ENCODE measurements at regions not wholly inside any gene's neighbourhood (a gene's known extent, or its start where the extent isn't known, plus 50 kb on each side); places are given as distances from the start of the nearest gene placed in this dataset.
A peak's percentile ranks its signal among the peaks of the same experiment; 100 is the strongest.
"Not testable (repeated sequence)": the region's sequence is repeated elsewhere in the genome, so short reads cannot be mapped to it uniquely, and the experiment has no call there.

- H3K4me3 ChIP-seq (ENCODE audit: low read length), result no peak overlapping the region
- 0 out of 2 replicates have a peak, but pooled peaks cover 4% of the 10 kb centered on the region for H4K20me1 ChIP-seq (ENCODE audit: insufficient read depth, low read depth, low read length)
- no peak overlapping the region for H3K4me2 ChIP-seq (ENCODE audit: low read depth, low read length, poor library complexity, severe bottlenecking)
- no peaks in the 10 kb centered on the region for H3K36me3 ChIP-seq (ENCODE audit: insufficient read depth, low read length)
- no peaks in the 10 kb centered on the region for H3K27me3 ChIP-seq (ENCODE audit: low read length)
- H2AFZ ChIP-seq (ENCODE audit: low read length), result no peak overlapping the region
- no peak overlapping the region for H3K9ac ChIP-seq (ENCODE audit: low read length)
- H3K4me1 ChIP-seq (ENCODE audit: low read length), result no peaks in the 10 kb centered on the region
- no peaks in the 10 kb centered on the region for H3K79me2 ChIP-seq (ENCODE audit: low read length)
- no peak overlapping the region for H3K27ac ChIP-seq (ENCODE audit: low read length)
- no peak for DNase-seq
- no peaks in the 10 kb centered on the region for H3K9me3 ChIP-seq (ENCODE audit: low read length)
- H3K9me2 ChIP-seq (replicated peaks; ENCODE audit: insufficient read depth, low read length), result no peaks in the 10 kb centered on the region
Measured at GRCh38 chr7:13258386-13258785, 571.0 kb downstream of the ARL4A start.

GRCh38 chr7:13259930-13260329, 572.5 kb downstream of the ARL4A start:
- Histone ChIP-seq H3K9me2 (replicated peaks; ENCODE audit: insufficient read depth, low read length) (no peaks in the 10 kb centered on the region), H3K4me3 (ENCODE audit: low read length) (no peak overlapping the region), H3K4me1 (ENCODE audit: low read length) (no peaks in the 10 kb centered on the region), H3K36me3 (ENCODE audit: insufficient read depth, low read length) (no peaks in the 10 kb centered on the region), H3K9me3 (ENCODE audit: low read length) (no peaks in the 10 kb centered on the region), H3K9ac (ENCODE audit: low read length) (no peak overlapping the region), H4K20me1 (ENCODE audit: insufficient read depth, low read depth, low read length) (0 out of 2 replicates have a peak, but pooled peaks cover 4% of the 10 kb centered on the region), H3K79me2 (ENCODE audit: low read length) (no peaks in the 10 kb centered on the region), H3K27me3 (ENCODE audit: low read length) (no peaks in the 10 kb centered on the region), H3K4me2 (ENCODE audit: low read depth, low read length, poor library complexity, severe bottlenecking) (no peak overlapping the region), H3K27ac (ENCODE audit: low read length) (no peak overlapping the region), H2AFZ (ENCODE audit: low read length) (no peak overlapping the region)
- no peak for DNase-seq

- DNase-seq, result peak; percentile 79
- Histone ChIP-seq H2AFZ (ENCODE audit: low read length) (no peak overlapping the region), H3K36me3 (ENCODE audit: insufficient read depth, low read length) (no peaks in the 10 kb centered on the region)
Measured at GRCh38 chr7:13262929-13263530, 575.6 kb downstream of the ARL4A start.

GRCh38 chr7:13265271-13265670, 577.8 kb downstream of the ARL4A start:
- Histone ChIP-seq H3K9ac (ENCODE audit: low read length) (no peak overlapping the region), H3K4me2 (ENCODE audit: low read depth, low read length, poor library complexity, severe bottlenecking) (no peak overlapping the region), H3K27ac (ENCODE audit: low read length) (no peak overlapping the region), H3K4me1 (ENCODE audit: low read length) (no peaks in the 10 kb centered on the region), H3K9me2 (replicated peaks; ENCODE audit: insufficient read depth, low read length) (no peaks in the 10 kb centered on the region), H3K4me3 (ENCODE audit: low read length) (no peak overlapping the region), H3K9me3 (ENCODE audit: low read length) (no peaks in the 10 kb centered on the region), H3K27me3 (ENCODE audit: low read length) (no peaks in the 10 kb centered on the region), H4K20me1 (ENCODE audit: insufficient read depth, low read depth, low read length) (0 out of 2 replicates have a peak, but pooled peaks cover under 1% of the 10 kb centered on the region), H3K36me3 (ENCODE audit: insufficient read depth, low read length) (no peaks in the 10 kb centered on the region), H3K79me2 (ENCODE audit: low read length) (no peaks in the 10 kb centered on the region), H2AFZ (ENCODE audit: low read length) (no peak overlapping the region)
- DNase-seq, result no peak

More at GRCh38 chr7:13262929-13263530, 575.6 kb downstream of the ARL4A start:
- no peaks in the 10 kb centered on the region for H3K9me2 ChIP-seq (replicated peaks; ENCODE audit: insufficient read depth, low read length)
- no peaks in the 10 kb centered on the region for H3K27me3 ChIP-seq (ENCODE audit: low read length)
- no peak overlapping the region for H3K27ac ChIP-seq (ENCODE audit: low read length)
- no peak overlapping the region for H3K4me3 ChIP-seq (ENCODE audit: low read length)
- no peaks in the 10 kb centered on the region for H3K4me1 ChIP-seq (ENCODE audit: low read length)
- no peaks in the 10 kb centered on the region for H3K9me3 ChIP-seq (ENCODE audit: low read length)
- no peaks in the 10 kb centered on the region for H3K79me2 ChIP-seq (ENCODE audit: low read length)
- H3K4me2 ChIP-seq (ENCODE audit: low read depth, low read length, poor library complexity, severe bottlenecking), result no peak overlapping the region
- 0 out of 2 replicates have a peak, but pooled peaks cover 4% of the 10 kb centered on the region for H4K20me1 ChIP-seq (ENCODE audit: insufficient read depth, low read depth, low read length)
- no peak overlapping the region for H3K9ac ChIP-seq (ENCODE audit: low read length)

GRCh38 chr7:13274205-13274604, 586.8 kb downstream of the ARL4A start:
- H3K27ac ChIP-seq (ENCODE audit: low read length); H3K4me2 ChIP-seq (ENCODE audit: low read depth, low read length, poor library complexity, severe bottlenecking); H2AFZ ChIP-seq (ENCODE audit: low read length); H3K9me2 ChIP-seq (replicated peaks; ENCODE audit: insufficient read depth, low read length); DNase-seq; H3K36me3 ChIP-seq (ENCODE audit: insufficient read depth, low read length); H3K9me3 ChIP-seq (ENCODE audit: low read length); H3K27me3 ChIP-seq (ENCODE audit: low read length); H3K4me3 ChIP-seq (ENCODE audit: low read length); H3K4me1 ChIP-seq (ENCODE audit: low read length); H4K20me1 ChIP-seq (ENCODE audit: insufficient read depth, low read depth, low read length); H3K79me2 ChIP-seq (ENCODE audit: low read length); H3K9ac ChIP-seq (ENCODE audit: low read length): not testable (repeated sequence)

- no peak overlapping the region for H2AFZ ChIP-seq (ENCODE audit: low read length)
- DNase-seq, result peak; percentile 56
- H3K4me1 ChIP-seq (ENCODE audit: low read length), result peaks cover 3% of the 10 kb centered on the region; the same call in 1 of the 2 replicates
- H3K9me3 ChIP-seq (ENCODE audit: low read length), result no peaks in the 10 kb centered on the region
- no peak overlapping the region for H3K4me3 ChIP-seq (ENCODE audit: low read length)
- no peaks in the 10 kb centered on the region for H3K79me2 ChIP-seq (ENCODE audit: low read length)
- H3K9ac ChIP-seq (ENCODE audit: low read length), result no peak overlapping the region
- H3K36me3 ChIP-seq (ENCODE audit: insufficient read depth, low read length), result no peaks in the 10 kb centered on the region
- H4K20me1 ChIP-seq (ENCODE audit: insufficient read depth, low read depth, low read length), result no peaks in the 10 kb centered on the region
- H3K27ac ChIP-seq (ENCODE audit: low read length), result no peak overlapping the region
- H3K9me2 ChIP-seq (replicated peaks; ENCODE audit: insufficient read depth, low read length), result no peaks in the 10 kb centered on the region
- no peak overlapping the region for H3K4me2 ChIP-seq (ENCODE audit: low read depth, low read length, poor library complexity, severe bottlenecking)
- no peaks in the 10 kb centered on the region for H3K27me3 ChIP-seq (ENCODE audit: low read length)
Measured at GRCh38 chr7:13276977-13277376, 589.5 kb downstream of the ARL4A start.

GRCh38 chr7:13278020-13278419, 590.6 kb downstream of the ARL4A start:
- no peaks in the 10 kb centered on the region for H4K20me1 ChIP-seq (ENCODE audit: insufficient read depth, low read depth, low read length)
- H3K4me3 ChIP-seq (ENCODE audit: low read length), result no peak overlapping the region
- H3K79me2 ChIP-seq (ENCODE audit: low read length), result no peaks in the 10 kb centered on the region
- H3K9me3 ChIP-seq (ENCODE audit: low read length), result no peaks in the 10 kb centered on the region
- no peak overlapping the region for H3K4me2 ChIP-seq (ENCODE audit: low read depth, low read length, poor library complexity, severe bottlenecking)
- no peaks in the 10 kb centered on the region for H3K9me2 ChIP-seq (replicated peaks; ENCODE audit: insufficient read depth, low read length)
- H3K9ac ChIP-seq (ENCODE audit: low read length), result no peak overlapping the region
- H3K27ac ChIP-seq (ENCODE audit: low read length), result no peak overlapping the region
- H3K27me3 ChIP-seq (ENCODE audit: low read length), result no peaks in the 10 kb centered on the region
- no peaks in the 10 kb centered on the region for H3K36me3 ChIP-seq (ENCODE audit: insufficient read depth, low read length)
- no peak for DNase-seq
- H3K4me1 ChIP-seq (ENCODE audit: low read length), result peaks cover 9% of the 10 kb centered on the region
- peak overlapping the region; percentile 62; the same call in 1 of the 2 replicates for H2AFZ ChIP-seq (ENCODE audit: low read length)

- no peaks in the 10 kb centered on the region for H3K27me3 ChIP-seq (ENCODE audit: low read length)
Measured at GRCh38 chr7:13279854-13280435, 592.5 kb downstream of the ARL4A start.

More at GRCh38 chr7:13279854-13280435, 592.5 kb downstream of the ARL4A start:
- Histone ChIP-seq H3K4me3 (ENCODE audit: low read length) (no peak overlapping the region), H3K4me1 (ENCODE audit: low read length) (peaks cover 11% of the 10 kb centered on the region), H3K9me3 (ENCODE audit: low read length) (no peaks in the 10 kb centered on the region), H3K36me3 (ENCODE audit: insufficient read depth, low read length) (no peaks in the 10 kb centered on the region), H3K27ac (ENCODE audit: low read length) (no peak overlapping the region), H4K20me1 (ENCODE audit: insufficient read depth, low read depth, low read length) (no peaks in the 10 kb centered on the region), H3K4me2 (ENCODE audit: low read depth, low read length, poor library complexity, severe bottlenecking) (no peak overlapping the region), H3K9ac (ENCODE audit: low read length) (no peak overlapping the region), H2AFZ (ENCODE audit: low read length) (no peak overlapping the region), H3K79me2 (ENCODE audit: low read length) (no peaks in the 10 kb centered on the region), H3K9me2 (replicated peaks; ENCODE audit: insufficient read depth, low read length) (no peaks in the 10 kb centered on the region)
- DNase-seq, result peak; percentile 90
